ENCODE measurements at regions not wholly inside any gene's neighbourhood (a gene's known extent, or its start where the extent isn't known, plus 50 kb on each side); places are given as distances from the start of the nearest gene placed in this dataset.

GRCh38 chr6:135657207-135657606, 159.7 kb upstream of the AHI1 start:
- no peak for DNase-seq
- intact Hi-C loops (cut with DNase I), result no loop called here
- Histone ChIP-seq H3K27ac (no peak overlapping the region), H3K4me1 (no peaks in the 10 kb centered on the region), H3K27me3 (no peaks in the 10 kb centered on the region), H3K4me3 (no peak overlapping the region), H3K36me3 (no peaks in the 10 kb centered on the region), H3K9me3 (peaks cover 0 to 4% (median 1%) of the 10 kb centered on the region in 4 donors)
- WGBS, 2 donors, result 87 to 92% methylated on average over 2 of the region's 2 CpGs
- TF ChIP-seq EP300 (IDR thresholded peaks at IDR 0.05) (no peak), POLR2AphosphoS5 (IDR thresholded peaks at IDR 0.05) (no peak), CTCF (IDR thresholded peaks at IDR 0.05) (no peak), POLR2A (IDR thresholded peaks at IDR 0.05) (no peak)

- Histone ChIP-seq H3K27ac (no peak overlapping the region), H3K36me3 (no peaks in the 10 kb centered on the region), H3K27me3 (no peaks in the 10 kb centered on the region), H3K4me1 (no peaks in the 10 kb centered on the region), H3K9me3 (peaks cover 0 to 4% (median 1%) of the 10 kb centered on the region in 4 donors), H3K4me3 (no peak overlapping the region)
- DNase-seq, result no peak
- no peak for TF ChIP-seq POLR2AphosphoS5 (IDR thresholded peaks at IDR 0.05)
- no peak for TF ChIP-seq EP300 (IDR thresholded peaks at IDR 0.05)
- no peak for TF ChIP-seq POLR2A (IDR thresholded peaks at IDR 0.05)
- no peak for TF ChIP-seq CTCF (IDR thresholded peaks at IDR 0.05)
- WGBS, 2 donors, result 87 to 92% methylated on average over 3 of the region's 3 CpGs
- intact Hi-C loops (cut with DNase I), result no loop called here
These were observed 160.9 kb upstream of the AHI1 start for GRCh38 chr6:135658481-135658880.

- H3K9me3 ChIP-seq, result peaks cover 0 to 4% (median 1%) of the 10 kb centered on the region in 4 donors
- 85 to 88% methylated on average over 2 of the region's 2 CpGs for WGBS, 2 donors
These were observed 161.4 kb upstream of the AHI1 start for GRCh38 chr6:135658916-135659315.

GRCh38 chr6:135664527-135664926, 167.0 kb upstream of the AHI1 start:
- Histone ChIP-seq H3K36me3 (no peaks in the 10 kb centered on the region), H3K4me3 (no peak overlapping the region), H3K27me3 (no peaks in the 10 kb centered on the region), H3K9me3 (no peaks in the 10 kb centered on the region), H3K27ac (no peak overlapping the region), H3K4me1 (peaks cover 0 to 9% (median 4%) of the 10 kb centered on the region in 4 donors)
- DNase-seq, result no peak
- no peak for TF ChIP-seq CTCF (IDR thresholded peaks at IDR 0.05)
- TF ChIP-seq EP300 (IDR thresholded peaks at IDR 0.05), result no peak
- no peak for TF ChIP-seq POLR2A (IDR thresholded peaks at IDR 0.05)
- no peak for TF ChIP-seq POLR2AphosphoS5 (IDR thresholded peaks at IDR 0.05)
- 95 to 97% methylated on average over 3 of the region's 3 CpGs for WGBS, 2 donors
- intact Hi-C loops (cut with DNase I), result no loop called here

More at GRCh38 chr6:135658916-135659315, 161.4 kb upstream of the AHI1 start:
- no peak overlapping the region for H3K4me3 ChIP-seq
- TF ChIP-seq EP300 (IDR thresholded peaks at IDR 0.05) (no peak), POLR2AphosphoS5 (IDR thresholded peaks at IDR 0.05) (no peak)
- no peak overlapping the region for H3K27ac ChIP-seq
- no peak for DNase-seq
- intact Hi-C loops (cut with DNase I), result no loop called here
- H3K4me1 ChIP-seq, result no peaks in the 10 kb centered on the region
- H3K36me3 ChIP-seq, result no peaks in the 10 kb centered on the region
- no peaks in the 10 kb centered on the region for H3K27me3 ChIP-seq

GRCh38 chr6:135665935-135666334, 168.4 kb upstream of the AHI1 start:
- Histone ChIP-seq H3K36me3 (no peaks in the 10 kb centered on the region), H3K27me3 (no peaks in the 10 kb centered on the region), H3K27ac (no peak overlapping the region), H3K4me3 (no peak overlapping the region), H3K9me3 (no peaks in the 10 kb centered on the region), H3K4me1 (peaks cover 0 to 9% (median 4%) of the 10 kb centered on the region in 4 donors)
- WGBS, 2 donors, result 62 to 66% methylated on average over 4 of the region's 4 CpGs
- intact Hi-C loops (cut with DNase I), result no loop called here
- no peak for DNase-seq
- no peak for TF ChIP-seq POLR2AphosphoS5 (IDR thresholded peaks at IDR 0.05)
- TF ChIP-seq POLR2A (IDR thresholded peaks at IDR 0.05), result no peak
- no peak for TF ChIP-seq EP300 (IDR thresholded peaks at IDR 0.05)
- no peak for TF ChIP-seq CTCF (IDR thresholded peaks at IDR 0.05)

Data from sigmoid colon (tissue), 6 donors.